ENCODE measurements at regions not wholly inside any gene's neighbourhood (a gene's known extent, or its start where the extent isn't known, plus 50 kb on each side); places are given as distances from the start of the nearest gene placed in this dataset.
"Not testable (repeated sequence)": the region's sequence is repeated elsewhere in the genome, so short reads cannot be mapped to it uniquely, and the experiment has no call there.

DNA sequence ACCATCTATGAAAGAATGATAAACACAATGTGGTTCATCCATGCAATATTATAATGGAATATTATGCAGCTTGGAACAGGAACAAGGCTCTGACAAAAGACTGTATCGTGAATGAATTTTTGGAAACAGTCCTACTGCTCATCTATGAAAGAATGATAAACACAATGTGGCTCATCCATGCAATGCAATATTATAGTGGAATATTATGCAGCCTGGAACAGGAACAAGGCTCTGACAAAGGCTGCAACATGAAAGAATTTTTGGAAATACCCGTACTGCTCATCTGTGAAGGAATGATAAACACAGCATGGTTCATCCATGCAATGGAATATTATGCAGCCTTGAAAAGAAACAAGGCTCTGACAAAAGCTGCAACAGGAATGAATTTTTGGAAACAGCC is 158.8 kb downstream of the CRLF2 start:
- DNase-seq = not testable (repeated sequence)

DNA sequence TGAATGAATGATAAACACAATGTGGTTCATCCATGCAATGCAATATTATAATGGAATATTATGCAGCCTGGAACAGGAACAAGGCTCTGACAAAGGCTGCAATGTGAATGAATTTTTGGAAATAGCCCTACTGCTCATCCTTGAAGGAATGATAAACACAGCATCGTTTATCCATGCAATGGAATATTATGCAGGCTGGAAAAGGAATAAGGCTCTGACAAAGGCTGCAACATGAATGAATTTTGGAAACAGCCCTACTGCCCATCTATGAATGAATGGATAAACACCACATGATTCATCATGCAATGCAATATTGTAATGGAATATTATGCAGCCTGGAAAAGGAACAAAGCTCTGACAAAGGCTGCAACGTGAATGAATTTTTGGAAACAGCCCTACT is 159.4 kb downstream of the CRLF2 start:
- no peak for DNase-seq

DNA sequence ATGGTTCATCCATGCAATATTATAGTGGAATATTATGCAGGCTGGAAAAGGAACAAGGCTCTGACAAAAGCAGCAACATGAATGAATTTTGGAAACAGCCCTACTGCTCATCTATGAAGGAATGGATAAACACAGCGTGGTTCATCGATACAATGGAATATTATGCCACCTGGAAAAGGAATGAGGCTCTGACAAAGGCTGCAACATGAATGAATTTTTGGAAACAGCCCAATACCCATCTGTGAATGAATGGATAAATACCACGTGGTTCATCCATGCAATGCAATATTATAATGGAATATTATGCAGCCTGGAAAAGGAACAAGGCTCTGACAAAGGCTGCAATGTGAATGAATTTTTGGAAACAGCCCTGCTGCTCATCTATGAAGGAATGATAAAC is 160.4 kb downstream of the CRLF2 start:
- no peak for DNase-seq

DNA sequence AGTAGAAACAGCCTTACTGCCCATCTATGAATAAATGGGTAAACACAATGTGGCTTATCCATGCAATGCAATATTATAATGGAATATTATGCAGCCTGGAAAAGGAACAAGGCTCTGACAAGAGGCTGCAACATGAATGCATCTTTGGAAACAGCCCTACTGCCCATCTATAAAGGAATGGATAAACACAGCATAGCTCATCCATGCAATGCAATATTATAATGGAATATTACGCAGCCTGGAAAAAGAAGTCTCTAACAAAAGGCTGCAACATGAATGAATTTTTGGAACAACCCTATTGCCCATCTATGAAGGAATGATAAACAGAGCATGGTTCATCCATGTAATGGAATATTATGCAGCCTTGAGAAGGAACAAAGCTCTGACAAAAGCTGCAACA is 161.0 kb downstream of the CRLF2 start:
- DNase-seq = no peak

DNA sequence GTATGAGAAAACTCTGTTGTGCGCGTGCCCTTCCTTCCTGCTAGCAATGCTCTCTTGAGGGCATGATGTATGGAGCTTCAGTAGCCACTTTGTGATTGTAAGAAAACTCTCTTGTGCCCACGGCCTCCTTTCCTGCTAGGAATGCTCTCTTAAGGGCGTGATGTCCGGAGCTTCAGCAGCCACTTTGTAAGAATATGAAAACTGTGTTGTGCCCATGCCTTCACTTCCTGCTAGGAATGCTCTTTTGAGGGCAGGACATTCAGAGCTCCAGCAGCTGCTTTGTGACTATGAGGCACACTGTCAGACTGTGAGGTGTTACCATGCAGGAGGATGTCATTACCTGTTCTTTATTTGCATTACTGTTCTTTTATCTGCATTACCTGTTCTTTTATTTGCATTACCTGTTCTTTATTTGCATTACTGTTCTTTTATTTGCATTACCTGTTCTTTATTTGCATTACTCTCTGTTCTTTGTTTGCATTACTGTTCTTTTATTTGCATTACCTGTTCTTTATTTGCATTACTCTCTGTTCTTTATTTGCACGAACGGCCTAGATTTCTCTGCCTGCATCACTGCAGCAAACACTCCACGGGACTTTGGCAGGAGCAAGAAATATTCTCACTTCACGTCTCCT is 166.7 kb downstream of the CRLF2 start:
- no peak for DNase-seq

DNA sequence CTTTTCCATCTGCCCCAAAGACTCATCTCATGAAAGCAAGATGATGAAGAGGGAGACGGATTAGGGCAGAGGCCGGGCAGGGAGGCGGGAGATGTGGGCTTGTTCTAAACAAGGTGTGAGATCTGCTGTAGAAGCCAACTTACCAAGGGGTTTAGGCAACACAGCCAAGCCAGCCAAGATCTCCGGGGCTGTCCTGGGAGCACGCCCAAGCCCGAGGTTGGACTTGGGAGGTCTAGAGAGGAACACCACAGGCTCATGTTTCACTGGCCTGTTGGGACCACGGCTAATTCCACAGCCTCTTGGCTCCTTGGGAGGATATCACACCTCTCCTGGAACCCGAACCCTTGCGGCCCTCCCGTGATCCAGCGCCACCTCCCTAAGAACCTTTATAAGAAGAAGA is 171.4 kb downstream of the CRLF2 start:
- DNase-seq = no peak

DNA sequence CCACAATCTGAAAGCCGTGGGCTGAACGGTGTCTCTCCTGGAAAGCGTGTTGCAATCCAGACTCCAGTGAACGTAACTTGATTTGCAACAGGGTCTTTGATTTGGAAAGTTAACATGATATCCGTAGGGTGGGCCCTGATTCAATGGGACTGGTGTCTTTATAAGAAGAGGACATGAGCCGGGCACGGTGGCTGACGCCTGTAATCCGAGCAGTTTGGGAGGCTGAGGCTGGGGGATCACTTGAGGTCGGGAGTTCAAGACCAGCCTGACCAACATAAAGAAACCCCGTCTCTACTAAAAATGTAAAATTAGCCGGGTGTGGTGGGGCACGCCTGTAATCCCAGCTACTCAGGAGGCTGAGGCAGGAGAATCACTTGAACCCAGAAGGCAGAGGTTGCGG is 176.5 kb downstream of the CRLF2 start:
- DNase-seq = not testable (repeated sequence)

DNA sequence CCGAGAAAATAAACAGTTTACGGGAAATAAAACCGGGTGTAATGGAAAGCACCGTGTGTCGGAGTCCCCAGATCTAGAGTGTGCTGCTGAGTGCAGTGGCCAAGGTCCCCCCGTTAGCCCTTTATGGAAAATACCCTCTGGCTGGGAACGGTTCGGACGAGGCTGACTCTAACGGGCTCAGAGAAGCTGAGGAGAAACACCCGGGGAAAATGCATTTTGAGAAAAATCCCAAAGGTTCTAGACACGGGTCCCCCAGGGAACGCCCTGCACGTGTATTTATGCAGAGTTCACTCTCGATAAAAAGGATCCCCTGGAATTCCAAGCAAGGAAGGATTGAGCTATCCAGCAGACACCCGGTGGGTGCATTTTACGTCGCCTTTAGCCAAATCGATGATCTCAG is 177.2 kb downstream of the CRLF2 start:
- DNase-seq = no peak

DNA sequence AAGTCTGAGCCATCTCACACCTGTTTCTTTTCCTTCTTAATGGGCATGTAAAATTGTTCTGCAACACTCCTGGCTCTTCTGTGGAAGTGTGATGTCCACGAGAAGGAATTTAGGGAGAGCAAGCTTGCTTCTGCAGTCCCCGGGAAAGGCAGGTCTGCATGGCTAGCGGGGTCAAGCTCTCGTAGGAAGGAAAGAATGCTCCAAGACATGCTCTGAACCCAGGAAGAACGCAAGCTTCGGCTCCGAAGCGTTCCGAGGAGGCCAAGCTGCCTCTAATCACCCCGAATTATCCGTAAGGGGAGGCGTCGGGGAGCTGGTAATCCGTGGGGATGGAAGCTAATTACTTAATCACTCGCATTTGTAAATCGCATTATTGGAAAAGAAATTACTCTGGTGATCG is 177.7 kb downstream of the CRLF2 start:
- DNase-seq = no peak

DNA sequence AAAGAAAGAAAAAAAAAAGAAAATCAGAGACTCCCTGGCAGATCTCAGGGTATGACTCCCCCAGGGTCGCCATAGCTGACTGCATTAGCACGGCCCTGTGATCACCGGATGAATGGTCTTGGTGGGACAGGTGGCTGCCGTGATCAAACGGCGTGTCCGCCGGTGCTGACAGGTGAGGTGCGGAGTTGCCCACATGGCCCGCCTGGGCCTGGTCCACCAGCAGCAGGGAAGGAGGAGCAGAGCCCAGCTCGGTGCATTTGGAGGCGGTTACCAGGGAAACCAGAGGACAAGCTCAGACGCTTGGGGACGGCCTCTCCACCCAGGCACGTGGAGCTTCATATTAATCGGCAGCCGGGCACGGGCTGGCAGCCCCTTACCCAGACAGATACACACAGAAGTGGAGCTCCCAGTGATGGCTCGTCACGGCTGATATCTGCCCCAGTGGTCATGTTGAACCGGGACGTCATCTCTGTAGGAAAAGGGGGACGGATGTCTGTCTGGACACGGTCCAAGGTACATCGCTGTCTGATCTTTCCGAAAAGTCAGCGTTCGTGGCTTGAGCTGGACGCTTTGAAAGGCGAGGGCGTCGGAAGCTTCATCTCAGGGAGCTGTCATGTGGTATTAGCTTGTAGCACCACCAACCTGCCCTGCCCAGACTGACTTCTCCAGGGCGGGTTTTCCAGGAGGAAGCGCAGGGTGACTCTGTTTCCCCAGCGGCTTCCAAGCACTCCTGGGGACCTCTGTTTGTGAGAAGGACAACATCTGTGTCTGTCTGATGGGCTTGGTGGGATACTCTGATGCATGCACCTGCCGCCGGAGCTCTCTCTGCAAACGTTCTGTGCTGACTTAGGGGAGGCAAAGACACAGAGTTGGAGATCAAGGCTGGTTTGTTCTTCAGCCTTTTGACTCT is 180.7 kb downstream of the CRLF2 start:
- no peak for DNase-seq

DNA sequence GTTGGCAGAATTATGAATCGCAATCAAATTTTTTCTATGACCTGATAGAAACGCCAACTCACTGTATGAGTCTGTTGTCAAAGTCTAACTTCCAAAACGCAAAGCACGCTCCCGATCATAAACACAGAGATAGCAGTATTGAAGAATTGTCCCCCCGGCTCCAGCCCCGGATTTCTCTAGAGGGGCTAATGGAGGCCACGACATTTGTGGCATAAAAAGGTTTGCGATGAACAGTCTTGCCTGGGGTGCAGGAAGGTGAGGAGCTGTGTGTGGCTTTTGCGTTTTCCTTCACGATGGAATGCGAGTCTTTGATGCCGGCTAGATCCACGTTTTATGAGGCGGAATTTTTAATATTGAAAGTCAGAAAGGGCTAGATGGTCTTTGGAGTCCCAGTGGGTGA is 183.0 kb downstream of the CRLF2 start:
- no peak for DNase-seq

DNA sequence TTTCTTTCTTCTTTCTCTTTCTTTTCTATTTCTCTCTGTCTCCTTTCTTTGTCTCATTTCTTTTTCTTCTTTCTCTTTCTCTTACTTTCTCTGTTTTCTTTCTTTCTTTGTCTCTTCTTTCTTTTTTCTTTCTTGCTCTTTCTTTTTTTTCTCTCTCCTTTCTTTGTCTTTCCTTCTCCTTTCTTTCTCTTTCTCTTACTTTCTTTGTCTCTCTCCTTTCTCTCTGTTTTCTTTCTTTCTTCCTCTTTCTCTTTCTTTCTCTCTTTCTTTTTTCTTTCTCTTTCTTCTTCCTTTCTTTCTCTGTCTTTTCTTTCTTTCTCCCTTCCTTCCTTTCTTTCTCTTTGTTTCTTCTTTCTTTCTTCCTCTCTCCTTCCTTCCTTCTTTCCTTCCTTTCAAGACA is 184.8 kb downstream of the CRLF2 start:
- DNase-seq = no peak

DNA sequence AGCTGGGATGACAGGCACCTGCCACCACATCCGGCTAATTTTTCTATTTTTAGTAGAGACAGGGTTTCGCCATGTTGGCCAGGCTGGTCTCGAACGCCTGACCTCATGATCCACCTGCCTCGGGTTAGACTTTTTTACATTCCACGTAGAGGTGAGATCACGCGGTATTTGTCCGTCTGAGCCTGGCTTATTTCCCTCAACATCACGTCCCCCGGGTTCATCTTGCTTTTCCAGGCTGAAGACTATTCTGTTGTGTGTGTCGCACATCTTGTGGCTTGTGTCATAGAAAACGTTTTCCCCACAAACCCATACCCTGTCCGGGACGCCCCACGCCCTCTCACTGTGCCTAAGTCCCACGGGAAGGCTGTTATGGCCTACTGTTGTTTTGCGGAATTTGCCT is 185.3 kb downstream of the CRLF2 start:
- no peak for DNase-seq

DNA sequence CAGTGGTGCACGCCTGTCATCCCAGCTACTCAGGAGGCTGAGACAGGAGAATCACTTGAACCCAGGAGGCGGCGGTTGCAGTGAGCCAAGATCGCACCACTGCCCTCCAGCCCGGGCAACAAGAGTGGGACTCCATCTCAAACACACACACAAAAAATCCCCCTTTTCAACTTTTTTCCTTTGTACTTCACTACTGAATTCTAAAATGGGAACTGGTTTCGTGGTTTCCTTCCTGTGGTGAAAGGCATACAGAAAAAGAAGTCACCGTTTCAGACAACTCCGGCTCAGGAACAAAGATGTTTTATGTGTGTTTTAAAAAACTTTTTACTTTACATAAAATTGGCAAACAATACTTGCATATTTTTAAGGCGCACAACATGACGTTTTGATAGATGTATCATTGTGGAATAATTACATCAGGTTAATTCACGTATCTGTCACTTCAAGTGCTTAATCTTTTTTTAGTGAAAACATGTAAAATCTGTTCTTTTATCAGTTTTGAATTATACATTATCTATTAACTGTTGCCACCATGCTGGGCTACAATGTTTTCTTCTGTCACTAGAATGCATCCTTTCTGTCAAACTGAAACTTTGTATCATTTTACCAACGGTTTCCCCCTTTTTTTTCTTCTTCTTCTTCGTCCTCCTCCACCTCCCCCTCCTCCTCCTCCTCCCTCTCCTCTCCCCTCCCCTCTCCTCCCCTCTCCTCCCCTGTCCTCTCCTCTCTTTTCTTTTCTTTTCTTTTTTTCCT is 186.0 kb downstream of the CRLF2 start:
- DNase-seq = no peak

DNA sequence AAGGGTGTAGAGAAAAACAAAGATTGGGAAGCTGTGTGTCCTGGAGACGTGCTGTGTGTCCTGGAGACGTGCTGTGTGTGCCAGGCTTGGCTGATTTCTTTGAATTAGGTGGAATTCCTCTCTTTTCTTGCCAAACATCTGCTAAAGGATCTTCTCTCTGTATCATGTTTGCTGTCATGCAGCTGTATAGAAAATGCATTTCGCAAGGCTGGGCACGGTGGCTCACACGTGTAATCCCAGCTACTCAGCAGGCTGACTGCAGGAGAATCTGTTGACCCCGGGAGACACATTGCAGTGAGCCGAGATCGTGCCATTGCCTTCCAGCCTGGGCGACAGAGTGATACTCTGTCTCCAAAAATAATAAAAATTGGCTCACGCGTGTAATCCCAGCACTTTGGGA is 187.0 kb downstream of the CRLF2 start:
- DNase-seq = no peak

DNA sequence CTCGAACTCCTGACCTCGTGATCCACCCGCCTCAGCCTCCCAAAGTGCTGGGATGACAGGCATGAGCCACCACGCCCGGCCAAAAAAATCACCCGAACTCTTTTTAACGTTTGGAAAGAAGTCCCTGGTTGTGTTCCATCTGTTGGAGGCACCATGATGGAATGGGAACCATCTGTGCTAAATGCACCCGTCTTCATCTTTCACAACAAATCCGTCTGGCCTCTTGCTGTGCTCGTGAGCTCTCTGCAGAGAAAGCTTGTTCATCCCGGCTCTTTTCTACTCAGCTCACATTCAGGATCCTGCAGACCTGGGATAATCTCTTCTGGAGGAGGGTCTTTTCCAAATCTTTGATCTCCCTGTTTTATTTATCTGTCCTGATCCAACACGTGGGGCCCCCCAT is 188.8 kb downstream of the CRLF2 start:
- no peak for DNase-seq

DNA sequence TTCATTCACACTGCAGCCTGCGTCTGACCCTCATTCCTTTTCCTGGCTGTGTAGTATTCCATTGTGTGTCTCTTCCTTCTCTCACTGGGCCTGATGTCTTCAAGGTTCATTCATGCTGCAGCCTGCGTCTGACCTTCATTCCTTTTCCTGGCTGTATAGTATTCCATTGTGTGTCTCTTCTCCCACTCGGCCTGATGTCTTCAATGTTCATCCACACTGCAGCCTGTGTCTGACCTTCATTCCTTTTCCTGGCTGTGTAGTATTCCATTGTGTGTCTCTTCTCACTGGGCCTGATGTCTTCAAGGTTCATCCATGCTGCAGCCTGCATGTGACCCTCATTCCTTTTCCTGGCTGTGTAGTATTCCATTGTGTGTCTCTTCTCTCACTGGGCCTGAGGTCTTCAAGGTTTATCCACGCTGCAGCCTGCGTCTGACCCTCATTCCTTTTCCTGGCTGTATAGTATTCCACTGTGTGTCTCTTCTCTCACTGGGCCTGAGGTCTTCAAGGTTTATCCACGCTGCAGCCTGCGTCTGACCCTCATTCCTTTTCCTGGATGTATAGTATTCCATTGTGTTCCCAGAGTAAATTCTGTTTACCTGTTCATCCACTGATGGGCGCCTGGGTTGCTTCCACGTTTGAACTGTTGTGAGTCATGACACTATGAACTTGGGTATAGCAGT is 191.0 kb downstream of the CRLF2 start:
- not testable (repeated sequence) for DNase-seq

DNA sequence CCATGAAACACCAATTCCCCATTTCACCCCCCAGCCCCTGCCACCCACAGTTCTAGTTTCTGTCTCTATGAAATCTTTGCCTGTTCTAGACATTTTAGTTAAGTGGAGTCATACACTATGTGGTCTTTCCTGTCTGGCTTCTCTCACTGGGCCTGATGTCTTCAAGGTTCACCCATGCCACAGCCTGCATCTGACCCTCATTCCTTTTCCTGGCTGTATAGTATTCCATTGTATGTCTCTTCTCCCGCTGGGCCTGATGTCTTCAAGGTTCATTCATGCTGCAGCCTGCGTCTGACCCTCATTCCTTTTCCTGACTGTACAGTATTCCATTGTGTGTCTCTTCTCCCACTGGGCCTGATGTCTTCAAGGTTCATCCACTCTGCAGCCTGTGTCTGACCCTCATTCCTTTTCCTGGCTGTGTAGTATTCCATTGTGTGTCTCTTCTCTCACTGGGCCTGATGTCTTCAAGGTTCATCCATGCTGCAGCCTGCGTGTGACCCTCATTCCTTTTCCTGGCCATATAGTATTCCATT is 191.7 kb downstream of the CRLF2 start:
- no peak for DNase-seq

DNA sequence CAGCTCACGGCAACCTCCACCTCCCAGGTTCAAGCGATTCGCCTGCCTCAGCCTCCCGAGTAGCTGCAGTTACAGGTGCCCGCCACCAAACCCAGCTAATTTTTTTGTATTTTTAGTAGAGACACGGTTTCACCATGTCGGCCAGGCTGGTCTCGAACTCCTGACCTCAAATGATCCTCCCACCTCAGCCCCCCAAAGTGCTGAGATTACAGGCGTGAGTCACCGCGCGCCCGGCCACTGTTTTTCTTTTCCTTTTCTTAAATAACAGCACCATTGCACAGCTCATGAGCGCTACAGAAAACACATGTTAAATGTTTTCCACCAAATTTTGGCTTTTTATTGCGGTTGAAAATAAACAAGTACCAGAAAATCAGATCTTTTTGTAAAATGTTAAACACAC is 195.5 kb downstream of the CRLF2 start:
- not testable (repeated sequence) for DNase-seq

DNA sequence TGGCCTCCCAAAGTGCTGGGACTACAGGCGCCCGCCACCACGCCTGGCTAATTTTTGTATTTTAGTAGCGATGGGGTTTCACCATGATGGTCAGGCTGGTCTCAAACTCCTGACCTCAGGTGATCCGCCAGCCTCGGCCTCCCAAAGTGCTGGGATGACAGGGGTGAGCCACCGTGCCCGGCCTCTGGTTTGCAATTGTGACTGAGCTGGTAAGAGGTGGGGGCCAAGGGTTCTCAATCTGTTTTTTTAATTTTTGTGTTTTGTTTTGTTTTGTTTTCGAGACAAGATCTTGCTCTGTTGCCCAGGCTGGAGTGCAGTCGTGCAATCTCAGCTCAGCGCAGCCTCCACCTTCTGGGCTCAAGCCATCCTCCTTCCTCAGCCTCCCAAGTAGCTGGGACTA is 196.2 kb downstream of the CRLF2 start:
- DNase-seq = not testable (repeated sequence)

DNA sequence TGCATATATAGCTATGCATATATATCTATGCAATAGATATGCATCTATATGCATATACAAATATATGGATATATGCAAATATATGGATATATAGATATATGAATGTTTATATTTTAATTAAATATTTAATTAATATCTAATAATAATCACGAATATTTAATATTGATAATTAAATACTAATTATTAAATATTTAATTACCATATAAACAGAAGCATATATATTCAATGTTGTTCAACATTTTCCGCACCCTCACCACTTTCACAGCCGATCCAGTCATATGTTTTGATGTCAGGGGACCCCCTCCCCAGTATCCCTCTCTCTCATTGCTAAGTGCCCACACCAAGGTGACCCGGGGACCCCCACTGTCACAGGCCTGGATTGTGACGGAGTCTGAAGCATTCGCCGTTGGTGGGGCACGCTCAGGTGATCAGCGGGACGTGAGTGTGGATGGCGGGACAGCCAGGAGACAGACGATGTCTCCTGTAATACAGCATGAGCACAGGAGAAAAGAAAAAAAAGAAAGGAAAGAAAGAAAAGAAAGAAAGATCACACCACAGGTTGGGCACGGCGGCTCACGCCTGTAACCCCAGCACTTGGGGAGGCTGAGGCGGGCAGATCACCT is 199.7 kb downstream of the CRLF2 start:
- DNase-seq = no peak

DNA sequence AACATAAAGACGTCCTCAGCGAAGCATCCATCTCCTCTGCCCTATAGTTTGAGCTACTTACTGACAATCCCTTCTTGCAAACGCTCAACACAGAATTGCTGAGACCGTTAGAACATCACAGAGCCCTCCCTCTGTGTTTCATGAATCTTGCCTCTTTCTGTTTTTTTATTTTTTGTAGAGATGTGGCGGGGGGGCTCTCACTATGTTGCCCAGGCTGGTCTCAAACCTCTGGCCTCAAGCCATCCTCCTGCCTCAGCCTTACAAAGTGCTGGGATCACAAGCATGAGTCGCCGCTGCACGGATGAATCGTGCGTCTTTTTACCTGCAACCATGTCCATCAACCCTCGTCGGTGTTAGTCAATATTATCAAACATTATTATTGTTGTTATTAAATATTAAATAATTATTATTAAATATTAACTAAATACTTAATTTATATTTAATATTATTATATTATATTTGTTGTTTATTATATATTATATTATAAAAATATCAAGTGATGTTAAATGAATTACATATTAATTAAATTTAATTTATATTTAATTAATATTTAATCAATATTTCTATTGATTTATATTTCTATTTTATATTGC is 200.7 kb downstream of the CRLF2 start:
- DNase-seq = no peak
